ENCODE measurements at regions not wholly inside any gene's neighbourhood (a gene's known extent, or its start where the extent isn't known, plus 50 kb on each side); places are given as distances from the start of the nearest gene placed in this dataset.
A peak's percentile ranks its signal among the peaks of the same experiment; 100 is the strongest.
"Not testable (repeated sequence)": the region's sequence is repeated elsewhere in the genome, so short reads cannot be mapped to it uniquely, and the experiment has no call there.

- no peak for DNase-seq
These were observed 68.7 kb downstream of the VSIG4 start for GRCh38 chrX:65971151-65971550.

GRCh38 chrX:65967159-65967558, 72.7 kb downstream of the VSIG4 start:
- not testable (repeated sequence) for DNase-seq

DNA sequence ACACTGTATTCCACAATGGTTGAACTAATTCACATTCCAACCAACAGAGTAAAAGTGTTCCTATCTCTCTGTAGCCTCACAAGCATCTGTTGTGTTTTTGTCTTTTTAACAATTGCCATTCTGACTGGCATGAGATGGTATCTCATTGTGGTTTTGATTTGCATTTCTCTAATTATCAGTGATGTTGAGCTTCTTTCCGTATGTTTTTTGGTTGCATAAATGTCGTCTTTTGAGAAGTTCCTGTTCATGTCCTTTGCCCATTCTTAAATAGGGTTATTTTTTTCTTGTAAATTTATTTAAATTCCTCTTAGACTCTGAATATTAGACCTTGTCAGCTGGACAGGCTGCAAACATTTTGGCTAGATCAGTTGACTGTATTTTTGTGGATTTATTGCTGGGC, 78.2 kb downstream of the VSIG4 start:
- no peak for DNase-seq

GRCh38 chrX:65948103-65948502, 91.8 kb downstream of the VSIG4 start:
- DNase-seq = no peak

- no peak for DNase-seq
These were observed 98.1 kb downstream of the VSIG4 start for GRCh38 chrX:65941775-65942174.

DNA sequence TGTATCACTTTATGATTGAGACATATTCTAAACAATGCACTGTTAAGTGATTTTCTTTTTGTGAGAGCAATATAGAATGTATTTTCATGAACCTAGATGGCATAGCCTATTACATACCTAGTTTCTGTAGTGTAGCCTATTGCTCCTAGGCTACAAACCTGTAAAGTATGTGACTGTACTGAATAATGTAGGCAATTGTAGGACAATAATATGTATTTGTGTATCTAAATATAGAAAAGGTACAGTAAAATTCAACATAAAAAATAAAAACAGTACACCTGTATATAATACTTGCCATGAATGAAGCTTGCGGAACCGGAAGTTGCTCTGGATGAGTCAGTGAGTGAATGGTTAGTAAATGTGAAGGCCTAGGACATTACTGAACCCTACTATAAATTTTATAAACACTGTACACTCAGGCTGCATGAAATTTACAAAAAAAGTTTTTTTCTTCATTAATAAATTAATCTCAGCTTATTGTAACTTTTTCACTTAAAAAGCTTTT, 106.7 kb downstream of the VSIG4 start:
- no peak for DNase-seq

DNA sequence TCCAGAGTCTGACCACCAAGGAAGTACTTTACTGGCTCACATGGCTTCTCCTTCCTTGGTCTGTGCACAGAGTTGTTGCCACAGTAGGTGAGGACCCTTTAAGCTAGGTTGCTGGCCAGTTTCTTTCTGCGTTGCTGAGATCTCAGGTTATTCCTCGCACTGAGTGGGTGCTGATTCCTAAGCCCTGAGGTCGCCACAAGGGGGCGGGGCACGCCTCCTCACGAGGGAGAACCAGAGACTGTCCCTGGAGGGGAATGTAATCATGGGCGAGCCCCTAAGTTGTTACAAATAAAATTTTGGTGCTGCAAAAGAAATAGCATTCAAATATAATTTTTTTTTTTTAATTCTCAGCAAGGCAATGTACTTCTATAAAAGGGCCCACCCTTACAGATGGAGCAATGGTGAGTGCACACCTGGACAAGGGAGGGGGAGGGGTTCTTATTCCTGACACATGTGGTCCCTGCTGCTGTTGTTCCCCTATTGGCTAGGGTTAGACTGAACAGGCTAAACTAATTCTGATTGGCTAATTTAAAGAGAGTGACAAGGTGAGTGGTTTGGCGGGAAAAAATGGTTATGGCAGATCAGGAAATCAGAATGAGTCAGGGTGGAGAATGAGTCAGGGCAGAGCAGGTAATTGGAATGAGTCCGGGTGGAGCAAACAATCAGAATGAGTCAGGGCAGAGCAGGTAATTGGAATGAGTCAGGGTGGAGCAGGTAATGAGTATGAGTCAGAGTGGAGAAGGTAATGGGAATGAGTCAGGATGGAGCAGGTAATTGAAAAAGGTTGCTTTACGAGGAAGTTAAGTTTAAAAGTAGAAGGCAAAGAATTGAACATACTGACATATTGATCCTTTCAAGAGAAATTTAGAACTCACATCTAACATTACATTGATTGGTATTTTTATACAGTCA, 107.5 kb downstream of the VSIG4 start:
- DNase-seq = peak; percentile 14 to 23

- DNase-seq = no peak
These were observed 111.4 kb downstream of the VSIG4 start for GRCh38 chrX:65928522-65928921.

- not testable (repeated sequence) for DNase-seq
These were observed 112.5 kb downstream of the VSIG4 start for GRCh38 chrX:65927386-65927785.

- peak; percentile 14 to 32 for DNase-seq
These were observed 113.5 kb downstream of the VSIG4 start for GRCh38 chrX:65926095-65927019.

- no peak for DNase-seq
These were observed 114.3 kb downstream of the VSIG4 start for GRCh38 chrX:65925592-65925991.

DNA sequence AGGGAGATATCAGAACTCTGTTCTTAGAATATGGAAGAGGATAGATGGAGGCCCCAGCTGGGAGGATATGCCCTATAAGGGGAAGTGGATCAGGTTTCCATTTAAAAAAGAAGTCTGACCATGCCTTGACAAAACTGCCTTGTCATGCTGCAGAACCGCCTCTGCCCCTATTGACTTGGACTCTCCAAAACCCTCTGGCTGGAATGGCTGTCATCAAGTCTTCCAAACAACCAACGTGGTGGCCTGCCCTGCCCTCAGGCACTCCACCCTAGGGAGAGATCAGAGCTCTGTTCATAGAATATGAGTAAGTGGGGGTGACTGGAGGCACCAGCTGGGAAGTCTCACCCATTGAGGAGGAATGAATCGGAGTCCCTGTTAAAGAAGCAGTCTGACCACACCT, 114.9 kb downstream of the VSIG4 start:
- no peak for DNase-seq

GRCh38 chrX:65921363-65921762, 118.5 kb downstream of the VSIG4 start:
- DNase-seq = no peak

- DNase-seq = no peak
These were observed 119.3 kb downstream of the VSIG4 start for GRCh38 chrX:65920620-65921019.

DNA sequence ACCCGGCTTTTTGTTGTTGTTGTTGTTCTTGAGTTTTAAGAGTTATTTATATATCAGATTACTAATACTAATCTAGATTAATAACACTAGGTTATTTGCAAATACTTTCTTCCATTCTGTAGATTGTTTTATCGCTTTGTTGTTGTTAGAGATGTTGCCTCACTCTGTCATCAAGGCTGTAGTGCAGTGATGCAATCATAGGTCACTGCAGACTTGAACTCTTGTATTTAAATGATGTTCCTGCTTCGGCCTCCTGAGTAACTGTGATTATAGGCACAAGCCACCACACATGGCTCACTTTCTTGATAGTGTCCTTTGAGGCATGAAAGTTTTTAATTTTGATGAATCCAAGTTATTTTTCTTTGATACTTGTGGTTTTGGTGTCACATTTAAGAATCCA, 129.0 kb downstream of the VSIG4 start:
- no peak for DNase-seq

DNA sequence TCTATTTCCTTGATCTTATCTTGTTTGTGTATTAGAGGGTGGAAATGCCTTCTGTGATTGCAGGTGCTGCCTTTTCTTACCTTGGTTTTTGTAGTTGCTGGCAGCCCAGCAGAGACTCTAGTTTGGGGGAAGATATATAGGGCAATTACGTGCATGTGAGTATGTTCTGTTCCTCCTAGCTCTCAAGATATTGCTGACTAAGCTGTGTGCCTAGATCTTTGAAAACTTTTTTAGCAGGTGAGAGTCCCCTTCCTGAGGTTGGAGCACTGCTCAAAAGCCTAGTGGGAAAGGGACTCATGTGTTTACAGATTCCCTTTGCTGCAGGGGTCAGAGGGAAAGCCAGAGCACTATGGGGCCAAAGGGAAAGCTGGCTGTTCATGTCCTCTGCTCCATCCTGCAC, 136.1 kb downstream of the VSIG4 start:
- no peak for DNase-seq

- no peak for DNase-seq
These were observed 137.9 kb downstream of the VSIG4 start for GRCh38 chrX:65902011-65902410.

DNA sequence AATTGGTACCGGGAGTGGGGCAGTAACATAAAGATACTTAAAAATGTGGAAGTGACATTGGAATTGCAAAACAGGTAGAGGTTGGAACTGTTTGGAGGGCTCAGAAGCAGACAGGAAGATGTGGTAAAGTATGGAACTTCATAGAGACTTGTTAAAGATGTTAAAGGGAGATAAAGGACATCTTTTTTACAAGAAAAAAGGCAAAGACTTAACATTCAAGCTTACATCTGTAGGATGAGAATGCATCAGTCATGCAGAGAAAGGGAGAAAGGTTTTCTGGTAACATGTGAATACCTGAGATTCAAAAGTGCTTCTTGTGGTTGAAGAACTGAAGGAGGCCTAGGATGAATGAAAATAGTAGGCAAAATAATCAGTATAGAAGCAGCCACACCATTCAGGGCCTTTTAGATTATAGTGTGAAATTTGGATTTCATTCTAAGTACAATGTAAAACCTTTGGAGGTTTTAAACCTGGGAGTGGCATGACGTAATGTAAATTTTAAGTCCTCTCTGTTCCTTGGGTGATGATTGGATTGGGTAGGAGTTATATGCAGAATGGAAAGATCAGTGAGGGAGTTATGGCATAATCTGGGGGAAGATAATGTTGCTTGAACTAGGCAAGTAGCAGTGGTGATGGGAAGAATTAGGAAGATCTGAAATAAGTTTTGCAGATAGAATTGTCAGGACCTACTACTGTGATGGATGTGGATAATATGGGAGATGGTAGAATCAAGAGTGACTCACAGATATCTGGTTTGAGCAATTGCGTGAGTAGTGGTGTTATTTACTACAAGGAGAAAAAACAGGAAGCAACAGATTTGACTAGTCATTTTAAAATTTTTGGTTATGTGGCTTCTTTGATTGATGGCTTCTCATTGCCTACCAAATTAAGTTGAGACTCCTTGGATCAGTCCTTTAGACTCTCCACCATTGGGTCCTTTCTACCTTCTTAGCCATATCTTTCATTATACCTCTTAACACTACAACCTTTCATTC, 138.7 kb downstream of the VSIG4 start:
- no peak for DNase-seq

DNA sequence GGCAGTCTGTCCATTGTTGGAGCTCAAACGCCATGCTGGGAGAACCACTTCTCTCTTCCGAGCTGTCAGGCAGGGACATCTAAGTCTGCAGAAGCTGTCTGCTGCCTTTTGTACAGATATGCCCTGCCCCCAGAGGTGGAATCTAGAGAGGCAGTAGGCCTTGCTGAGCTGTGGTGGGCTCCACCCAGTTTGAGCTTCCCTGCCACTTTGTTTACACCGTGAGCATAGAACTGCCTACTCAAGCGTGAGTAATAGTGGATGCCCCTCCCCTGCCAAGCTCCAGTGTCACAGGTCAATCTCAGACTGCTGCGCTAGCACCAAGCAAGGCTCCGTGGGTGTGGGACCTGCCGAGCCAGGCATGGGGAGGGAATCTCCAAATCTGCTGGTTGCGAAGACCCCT, 145.7 kb downstream of the VSIG4 start:
- no peak for DNase-seq

DNA sequence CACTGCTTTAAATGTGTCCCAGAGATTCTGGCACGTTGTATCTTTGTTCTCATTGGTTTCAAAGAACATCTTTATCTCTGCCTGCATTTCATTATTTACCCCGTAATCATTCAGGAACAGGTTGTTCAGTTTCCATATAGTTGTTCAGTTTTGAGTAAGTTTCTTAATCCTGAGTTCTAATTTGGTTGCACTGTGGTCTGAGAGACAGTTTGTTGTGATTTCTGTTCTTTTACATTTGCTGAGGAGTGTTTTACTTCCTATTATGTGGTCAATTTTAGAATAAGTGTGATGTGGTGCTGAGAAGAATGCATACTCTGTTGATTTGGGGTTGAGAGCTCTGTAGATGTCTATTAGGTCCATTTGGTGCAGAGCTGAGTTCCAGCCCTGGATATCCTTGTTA, 148.1 kb downstream of the VSIG4 start:
- DNase-seq = not testable (repeated sequence)

GRCh38 chrX:65888150-65888549, 151.7 kb downstream of the VSIG4 start:
- DNase-seq = not testable (repeated sequence)

- DNase-seq = no peak
These were observed 156.3 kb downstream of the VSIG4 start for GRCh38 chrX:65883556-65883955.
